GM18520 (cell line): ENCODE measurements at regions not wholly inside any gene's neighbourhood (a gene's known extent, or its start where the extent isn't known, plus 50 kb on each side); places are given as distances from the start of the nearest gene placed in this dataset.
"Not testable (repeated sequence)": the region's sequence is repeated elsewhere in the genome, so short reads cannot be mapped to it uniquely, and the experiment has no call there.

Source experiments
- ATAC-seq: cut with Tn5 transposase; IDR thresholded peaks from one replicate; pipeline ENCODE4 v1.9.1; 2021; ENCODE audit not compliant: unreplicated experiment

DNA sequence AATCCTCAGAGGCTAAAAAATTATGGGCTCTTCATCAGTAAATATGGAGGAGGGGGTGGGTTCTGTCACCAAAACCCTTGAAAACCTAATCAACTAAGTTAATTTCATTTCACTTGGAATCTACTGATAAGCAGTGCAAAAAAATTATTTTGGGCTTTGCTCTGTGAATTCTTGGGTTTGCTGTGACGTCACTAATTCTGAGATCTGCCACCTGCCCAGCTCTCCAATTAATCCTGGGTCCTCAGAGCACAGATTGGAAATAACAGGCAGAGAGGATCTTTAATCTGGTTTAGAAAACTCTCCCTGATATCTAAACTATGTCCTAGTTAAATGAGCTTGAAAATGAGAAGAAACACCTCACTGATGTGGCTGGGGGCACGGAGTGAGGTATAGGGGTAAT, 903.2 kb downstream of the AACS start:
- ATAC-seq = no peak

GRCh38 chr12:125971981-125972380, 906.7 kb downstream of the AACS start:
- no peak for ATAC-seq

DNA sequence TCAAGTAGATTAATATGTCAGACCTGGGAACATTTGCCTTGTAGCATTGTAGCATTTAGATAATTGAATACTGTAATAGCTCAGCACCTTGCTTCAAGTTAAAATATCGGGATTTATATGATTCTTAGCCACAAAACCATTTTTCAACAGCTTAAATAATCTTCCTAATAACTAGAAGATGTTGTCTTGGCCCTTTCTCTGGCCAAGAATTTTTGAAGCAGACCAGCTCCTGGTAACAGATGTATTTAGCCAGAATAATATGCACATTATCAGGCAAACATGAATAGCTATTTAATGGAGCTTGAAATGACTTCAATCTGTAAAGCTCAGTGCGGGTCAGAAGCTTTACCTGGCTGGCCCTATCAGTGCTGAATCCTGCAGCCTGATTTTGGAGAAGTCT, 913.1 kb downstream of the AACS start:
- no peak for ATAC-seq

GRCh38 chr12:125981610-125982253, 916.5 kb downstream of the AACS start:
- ATAC-seq = no peak

DNA sequence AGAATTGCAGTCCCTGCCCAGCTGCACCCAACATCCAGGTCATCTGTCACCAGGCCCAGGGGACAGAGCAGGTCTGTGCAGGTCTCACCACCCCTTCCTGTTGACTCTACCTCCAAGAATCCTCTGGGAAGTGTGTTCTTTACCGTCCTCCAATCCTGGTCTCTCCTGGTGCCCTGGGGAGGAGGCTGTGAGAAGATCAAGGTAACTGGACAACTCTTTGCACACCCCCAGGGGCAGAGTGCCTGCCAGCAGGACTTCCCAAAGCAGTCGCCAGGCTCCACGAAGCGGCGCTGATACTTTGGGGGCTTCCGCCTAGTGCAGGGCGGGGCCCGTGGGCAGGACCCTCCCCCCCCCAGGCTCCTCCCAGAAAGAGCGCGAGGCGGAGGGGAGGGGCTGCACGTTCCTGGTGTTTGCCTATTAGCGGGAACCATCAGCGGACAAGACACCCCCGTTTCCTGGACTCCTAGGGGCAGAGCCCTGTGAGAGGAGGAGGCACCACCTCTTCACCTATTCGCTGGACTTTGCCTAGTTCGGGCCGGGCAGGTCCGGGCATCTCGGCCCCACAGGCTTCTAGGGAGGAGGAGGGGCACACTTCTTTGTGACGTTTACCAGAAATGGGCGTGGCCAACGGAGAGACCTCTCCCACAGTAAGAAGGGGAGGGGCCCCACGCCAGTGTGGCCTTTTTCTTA, 918.0 kb downstream of the AACS start:
- ATAC-seq = no peak

GRCh38 chr12:125983784-125984500, 918.7 kb downstream of the AACS start:
- no peak for ATAC-seq

- ATAC-seq = no peak
Observed at GRCh38 chr12:125988545-125988944, 923.3 kb downstream of the AACS start.

GRCh38 chr12:125989696-125990095, 924.5 kb downstream of the AACS start:
- no peak for ATAC-seq

DNA sequence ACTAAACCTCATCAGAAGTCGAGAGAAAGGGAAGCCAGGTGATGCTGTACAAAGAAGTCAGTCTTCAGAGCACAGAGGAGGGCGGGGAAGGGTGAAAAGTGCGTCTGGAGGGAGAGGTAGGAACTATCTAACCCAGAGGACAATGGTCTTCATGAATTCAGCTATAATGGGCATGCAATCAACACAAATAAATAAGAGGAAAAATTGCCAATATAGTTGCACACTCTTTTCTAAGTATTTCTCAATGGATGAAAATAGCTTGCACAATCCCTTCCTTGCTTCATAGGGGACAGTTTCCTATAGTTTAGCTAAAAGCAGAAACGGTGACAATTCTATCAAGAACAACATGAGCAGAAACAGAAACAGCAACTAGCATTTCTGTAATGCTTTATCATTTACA, 931.2 kb downstream of the AACS start:
- ATAC-seq = no peak

- no peak for ATAC-seq
Observed at GRCh38 chr12:125999628-126000027, 934.4 kb downstream of the AACS start.

DNA sequence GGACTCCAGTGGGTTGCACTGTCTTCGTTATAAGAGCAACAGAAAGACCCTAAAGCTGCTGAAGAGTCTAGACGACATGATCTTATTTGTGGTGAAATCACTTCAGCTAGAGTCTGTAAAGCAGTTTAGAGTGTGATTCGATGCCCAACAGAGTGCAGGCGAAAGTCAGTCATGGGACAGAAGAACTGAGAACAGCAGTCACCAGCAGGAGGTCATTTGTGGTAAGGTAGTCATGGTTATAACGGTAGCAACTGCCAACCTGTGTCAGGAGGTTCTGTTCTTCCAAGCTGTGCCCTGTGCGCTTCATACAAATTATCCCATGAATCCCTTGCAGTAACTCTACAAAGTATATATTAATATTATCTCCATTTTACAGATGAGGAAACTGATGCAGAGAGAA, 954.1 kb downstream of the AACS start:
- no peak for ATAC-seq

DNA sequence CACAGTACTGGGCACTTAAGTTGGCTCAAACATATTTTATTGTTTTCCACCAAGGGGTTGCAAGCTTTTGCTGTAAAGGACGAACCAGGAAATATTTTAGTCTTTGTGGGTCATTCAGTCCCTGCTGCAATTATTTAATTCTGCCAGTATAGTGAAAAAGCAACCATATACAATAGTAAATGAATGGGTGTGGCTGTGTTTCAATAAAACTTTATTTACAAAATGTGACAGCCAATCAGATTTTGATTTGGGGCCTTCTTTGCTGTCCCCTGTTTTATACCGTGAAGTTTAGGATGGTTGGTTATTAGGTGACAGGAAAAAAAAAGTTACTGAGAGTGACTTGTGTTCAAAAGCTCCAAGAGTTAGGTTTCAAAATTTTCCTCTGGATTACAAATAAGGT, 956.4 kb downstream of the AACS start:
- ATAC-seq = no peak

GRCh38 chr12:126027825-126028224, 962.6 kb downstream of the AACS start:
- ATAC-seq = no peak

GRCh38 chr12:126030573-126030972, 965.3 kb downstream of the AACS start:
- ATAC-seq = no peak

DNA sequence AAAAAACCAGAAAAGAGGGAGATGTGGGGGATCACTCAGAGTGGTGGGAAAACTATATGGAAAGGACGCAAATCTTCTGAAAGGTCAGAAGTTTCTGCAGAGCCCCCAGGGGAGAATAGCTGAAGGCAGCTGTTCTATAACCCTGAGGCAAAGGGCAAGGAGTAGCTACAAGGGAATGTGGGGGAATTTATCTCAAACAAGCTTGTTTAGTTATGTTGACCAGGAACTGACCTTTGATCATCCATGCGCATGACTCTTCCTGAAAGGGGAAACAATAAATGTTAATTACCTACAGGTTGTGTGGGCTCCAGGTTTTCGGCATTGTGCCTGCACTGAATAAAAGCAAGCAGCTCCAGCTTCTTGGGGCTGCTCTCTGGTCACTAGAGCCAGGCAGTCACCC, 968.5 kb downstream of the AACS start:
- no peak for ATAC-seq

- no peak for ATAC-seq
Observed at GRCh38 chr12:126036348-126036747, 971.1 kb downstream of the AACS start.

- ATAC-seq = no peak
Observed at GRCh38 chr12:126038434-126038833, 973.2 kb downstream of the AACS start.

DNA sequence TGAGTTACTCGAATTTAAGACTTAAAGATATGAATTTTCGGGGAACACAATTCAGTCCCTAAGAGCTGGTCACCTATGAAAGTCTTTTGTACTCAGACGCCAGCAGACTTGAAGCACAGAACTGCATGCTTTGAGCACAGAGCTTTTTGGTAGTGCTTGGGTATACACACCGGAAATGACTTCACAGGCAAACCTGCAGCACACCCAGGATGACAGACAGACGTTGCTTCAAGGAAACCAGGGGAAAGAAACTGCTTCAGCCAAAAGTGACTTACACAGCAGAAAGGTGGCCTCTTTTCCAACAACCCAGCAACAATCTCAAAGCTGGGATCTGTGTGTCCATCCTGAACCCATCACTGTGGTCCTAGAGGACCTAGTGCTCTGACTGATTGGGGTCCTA, 975.1 kb downstream of the AACS start:
- no peak for ATAC-seq

DNA sequence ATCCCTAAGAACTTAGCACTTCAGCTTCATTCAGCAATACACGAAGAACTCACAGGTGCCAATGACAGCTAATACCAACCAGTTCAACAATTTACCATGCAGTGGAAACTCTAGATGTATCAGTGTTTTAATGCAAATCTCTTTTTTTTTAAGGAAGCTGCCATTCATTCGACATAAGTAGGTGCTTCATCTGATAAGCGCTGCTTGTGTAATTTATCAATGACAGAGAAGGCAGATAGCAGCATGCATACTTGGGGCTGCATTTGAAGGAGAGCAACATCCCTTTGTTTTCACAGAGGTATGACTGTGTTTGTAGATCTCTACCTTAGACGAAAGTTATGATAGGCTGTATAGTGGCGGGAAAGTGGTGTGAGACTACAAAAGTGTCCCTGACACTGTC, 977.1 kb downstream of the AACS start:
- ATAC-seq = no peak

GRCh38 chr12:126049501-126049900, 984.3 kb downstream of the AACS start:
- not testable (repeated sequence) for ATAC-seq

DNA sequence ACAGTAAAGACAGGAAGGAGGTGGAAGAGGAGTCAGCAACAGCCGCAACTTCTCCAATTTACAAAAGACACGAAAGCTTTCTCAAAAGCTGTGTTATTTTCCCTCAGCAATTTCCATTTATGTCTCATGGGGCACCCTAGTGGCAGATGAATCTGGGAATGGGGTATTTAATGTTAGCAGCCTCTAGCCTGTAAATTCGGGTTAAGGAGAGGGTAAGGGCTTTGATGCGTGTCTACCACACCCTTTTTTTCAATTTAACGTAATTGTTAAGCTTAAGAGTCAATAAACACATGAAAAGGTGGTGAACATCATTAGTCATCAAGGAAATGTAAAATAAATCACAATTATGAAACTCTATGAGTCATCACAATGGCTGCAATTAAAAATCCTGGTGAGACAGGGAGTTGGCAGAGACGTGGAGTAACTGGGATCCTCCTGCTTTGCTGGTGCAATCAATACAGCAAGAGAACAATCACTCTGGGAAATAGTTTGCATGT, 986.4 kb downstream of the AACS start:
- no peak for ATAC-seq

- no peak for ATAC-seq
Observed at GRCh38 chr12:126055521-126055920, 990.3 kb downstream of the AACS start.
